ENCODE measurements at regions not wholly inside any gene's neighbourhood (a gene's known extent, or its start where the extent isn't known, plus 50 kb on each side); places are given as distances from the start of the nearest gene placed in this dataset.

GRCh38 chr7:41257660-41258059, 445.2 kb downstream of the INHBA start:
- Histone ChIP-seq H3K4me3 (ENCODE audit: low read depth, low read length, poor library complexity, severe bottlenecking) (no peak overlapping the region), H4K20me1 (ENCODE audit: insufficient read depth, low read length) (no peaks in the 10 kb centered on the region), H3K79me2 (ENCODE audit: insufficient read depth, low read depth, low read length) (no peaks in the 10 kb centered on the region), H3K9me3 (ENCODE audit: low read length) (no peaks in the 10 kb centered on the region), H2AFZ (ENCODE audit: low read length) (no peak overlapping the region), H3K27ac (ENCODE audit: low read depth, low read length, poor library complexity, severe bottlenecking) (no peak overlapping the region), H3K9me2 (ENCODE audit: insufficient read depth, low read length) (no peaks in the 10 kb centered on the region), H3K4me2 (ENCODE audit: low read length) (no peak overlapping the region), H3K36me3 (ENCODE audit: insufficient read depth, low read length) (no peaks in the 10 kb centered on the region), H3K4me1 (ENCODE audit: insufficient read depth, low read length, poor library complexity, severe bottlenecking) (no peaks in the 10 kb centered on the region)
- BruUV-seq (replicated peaks), result no TSS peak
- no peak for DNase-seq (ENCODE audit: low spot score)
- TF ChIP-seq CTCF (conservative IDR thresholded peaks at IDR 0.05; ENCODE audit: low read length) (no peak), EZH2phosphoT487 (IDR thresholded peaks at IDR 0.05; ENCODE audit: borderline replicate concordance, low read depth, low read length) (no peak)
- intact Hi-C loops (cut with micrococcal nuclease; ENCODE audit: unreplicated experiment), result no loop called here
- POLR2A ChIA-PET, result no interaction called here
- CTCF ChIA-PET (ENCODE audit: unreplicated experiment), result no interaction called here

- ChIA-PET CTCF (ENCODE audit: unreplicated experiment) (no interaction called here), POLR2A (interaction anchor here (1.0 kb wide), 1 partner anchor 588 kb away, joined by 3 read pairs; no protein-coding TSS in a partner anchor)
- Histone ChIP-seq H3K36me3 (ENCODE audit: insufficient read depth, low read length) (no peaks in the 10 kb centered on the region), H3K9me2 (ENCODE audit: insufficient read depth, low read length) (no peaks in the 10 kb centered on the region), H3K9me3 (ENCODE audit: low read length) (no peaks in the 10 kb centered on the region), H4K20me1 (ENCODE audit: insufficient read depth, low read length) (no peaks in the 10 kb centered on the region), H3K4me3 (ENCODE audit: low read depth, low read length, poor library complexity, severe bottlenecking) (no peak overlapping the region), H2AFZ (ENCODE audit: low read length) (no peak overlapping the region), H3K4me1 (ENCODE audit: insufficient read depth, low read length, poor library complexity, severe bottlenecking) (no peaks in the 10 kb centered on the region), H3K79me2 (ENCODE audit: insufficient read depth, low read depth, low read length) (no peaks in the 10 kb centered on the region), H3K27ac (ENCODE audit: low read depth, low read length, poor library complexity, severe bottlenecking) (no peak overlapping the region), H3K4me2 (ENCODE audit: low read length) (no peak overlapping the region)
- intact Hi-C loops (cut with micrococcal nuclease; ENCODE audit: unreplicated experiment), result no loop called here
- TF ChIP-seq CTCF (conservative IDR thresholded peaks at IDR 0.05; ENCODE audit: low read length), result no peak
- no peak for DNase-seq (ENCODE audit: low spot score)
- BruUV-seq (replicated peaks), result no TSS peak
These were observed 446.5 kb downstream of the INHBA start for GRCh38 chr7:41256186-41256945.

- TF ChIP-seq CTCF (conservative IDR thresholded peaks at IDR 0.05; ENCODE audit: low read length), result no peak
- no peak for TF ChIP-seq EZH2phosphoT487 (IDR thresholded peaks at IDR 0.05; ENCODE audit: borderline replicate concordance, low read depth, low read length)
- Histone ChIP-seq H4K20me1 (ENCODE audit: insufficient read depth, low read length) (no peaks in the 10 kb centered on the region), H3K4me1 (ENCODE audit: insufficient read depth, low read length, poor library complexity, severe bottlenecking) (no peaks in the 10 kb centered on the region), H3K27ac (ENCODE audit: low read depth, low read length, poor library complexity, severe bottlenecking) (no peak overlapping the region), H3K9me3 (ENCODE audit: low read length) (no peaks in the 10 kb centered on the region), H3K36me3 (ENCODE audit: insufficient read depth, low read length) (no peaks in the 10 kb centered on the region), H2AFZ (ENCODE audit: low read length) (no peak overlapping the region), H3K9me2 (ENCODE audit: insufficient read depth, low read length) (no peaks in the 10 kb centered on the region), H3K4me2 (ENCODE audit: low read length) (no peak overlapping the region), H3K79me2 (ENCODE audit: insufficient read depth, low read depth, low read length) (no peaks in the 10 kb centered on the region), H3K4me3 (ENCODE audit: low read depth, low read length, poor library complexity, severe bottlenecking) (no peak overlapping the region)
- POLR2A ChIA-PET, result no interaction called here
- BruUV-seq (replicated peaks), result no TSS peak
- DNase-seq (ENCODE audit: low spot score), result no peak
- intact Hi-C loops (cut with micrococcal nuclease; ENCODE audit: unreplicated experiment), result no loop called here
- CTCF ChIA-PET (ENCODE audit: unreplicated experiment), result no interaction called here
These were observed 447.2 kb downstream of the INHBA start for GRCh38 chr7:41255716-41256115.
